NCI-H1105 (cell line): ENCODE measurements at regions not wholly inside any gene's neighbourhood (a gene's known extent, or its start where the extent isn't known, plus 50 kb on each side); places are given as distances from the start of the nearest gene placed in this dataset.

Experiments used
- DNase-seq: peaks from one replicate; lab custom pipeline; 2025; lab: John Stamatoyannopoulos, UW

DNA sequence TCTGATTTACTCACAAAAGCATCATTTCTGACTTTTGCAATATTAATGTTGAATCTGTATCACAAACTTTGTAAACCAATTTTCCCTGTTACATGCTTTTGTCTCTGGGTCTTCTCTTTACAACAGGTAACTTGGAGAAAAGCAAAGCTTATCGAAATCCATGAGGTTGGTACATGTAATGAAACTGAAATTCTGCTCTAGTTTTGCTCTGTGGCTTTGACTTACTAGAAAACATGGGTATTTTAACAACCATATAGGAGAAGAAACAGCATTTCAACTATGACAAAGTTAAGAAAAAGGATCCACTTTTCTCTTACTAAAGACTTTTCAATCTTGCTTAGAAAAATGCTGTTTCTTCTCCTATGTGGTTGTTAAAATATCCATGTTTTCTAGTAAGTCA, 645.8 kb downstream of the STIM2 start:
- no peak for DNase-seq

- DNase-seq, result no peak
Observed at GRCh38 chr4:27514711-27515110, 654.1 kb downstream of the STIM2 start.

- no peak for DNase-seq
Observed at GRCh38 chr4:27515140-27515539, 654.5 kb downstream of the STIM2 start.

- DNase-seq, result no peak
Observed at GRCh38 chr4:27518876-27519275, 658.2 kb downstream of the STIM2 start.

- no peak for DNase-seq
Observed at GRCh38 chr4:27524224-27524623, 663.6 kb downstream of the STIM2 start.

- DNase-seq, result no peak
Observed at GRCh38 chr4:27534488-27534887, 673.8 kb downstream of the STIM2 start.

DNA sequence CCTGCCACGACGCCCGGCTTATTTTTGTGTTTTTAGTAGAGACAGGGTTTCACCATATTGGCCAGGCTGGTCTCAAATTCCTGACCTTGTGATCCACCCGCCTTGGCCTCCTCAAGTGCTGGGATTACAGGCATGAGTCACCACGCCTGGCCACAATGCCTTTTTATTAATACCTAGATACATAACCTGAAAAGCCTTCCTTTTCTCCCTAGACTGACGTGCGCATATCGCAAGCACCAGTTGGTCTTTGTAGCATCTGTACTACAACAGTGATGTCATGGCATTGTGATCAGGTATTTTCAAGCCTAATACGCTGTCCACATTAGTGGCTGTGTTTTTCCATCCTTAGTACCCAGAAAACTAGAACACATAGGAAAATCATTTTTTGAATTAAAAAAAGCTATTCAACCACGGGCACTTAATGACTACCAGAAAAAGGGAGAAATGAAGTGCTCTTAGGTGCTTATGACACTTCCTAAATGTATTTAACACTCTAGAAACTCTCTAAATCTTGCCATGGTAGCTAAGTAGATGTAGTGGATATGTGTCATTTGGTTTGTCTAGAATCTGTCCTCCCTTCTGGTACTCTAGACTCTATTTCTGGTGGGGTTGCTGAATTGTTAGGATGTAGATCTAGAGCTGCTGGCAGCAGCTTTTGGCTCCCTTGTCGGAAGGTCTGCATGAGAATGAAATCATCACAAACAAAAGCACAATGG, 707.8 kb downstream of the STIM2 start:
- DNase-seq, result no peak

DNA sequence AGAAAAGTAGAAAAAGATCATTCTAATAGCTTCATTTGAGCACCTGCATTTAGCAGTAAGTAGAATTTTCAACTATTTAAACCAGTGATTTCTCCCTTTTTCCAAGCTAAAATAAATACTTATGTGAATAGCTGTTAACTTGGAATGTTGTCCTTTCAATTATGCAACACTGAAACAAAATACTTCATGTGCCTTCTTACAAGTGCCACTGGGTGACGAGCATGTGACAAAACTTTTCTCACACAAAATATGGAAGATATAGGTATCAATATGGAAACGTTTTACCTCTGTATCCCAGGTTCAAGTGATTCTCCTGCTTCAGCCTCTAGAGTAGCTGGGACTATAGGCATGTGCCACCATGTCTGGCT, 708.3 kb downstream of the STIM2 start:
- DNase-seq, result no peak

DNA sequence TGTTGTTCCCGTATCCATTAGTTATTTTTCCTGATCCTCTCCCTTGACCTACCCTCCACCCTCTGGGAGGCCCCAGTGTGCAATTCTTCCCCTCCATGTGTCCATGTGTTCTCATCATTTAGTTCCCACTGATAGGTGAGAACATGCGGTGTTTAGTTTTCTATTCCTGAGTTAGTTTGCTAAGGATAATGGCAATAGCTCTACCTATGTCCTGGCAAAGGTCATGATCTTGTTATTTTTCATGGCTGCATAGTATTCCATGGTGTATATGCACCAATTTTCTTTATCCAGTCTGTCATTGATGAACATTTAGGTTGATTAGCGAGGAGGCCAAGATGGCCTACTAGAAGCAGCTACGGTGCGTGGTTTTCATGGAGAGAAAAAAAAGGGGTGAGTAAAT, 714.1 kb downstream of the STIM2 start:
- DNase-seq, result no peak

- DNase-seq, result no peak
Observed at GRCh38 chr4:27577951-27578350, 717.3 kb downstream of the STIM2 start.

- DNase-seq, result no peak
Observed at GRCh38 chr4:27592738-27593137, 732.1 kb downstream of the STIM2 start.

DNA sequence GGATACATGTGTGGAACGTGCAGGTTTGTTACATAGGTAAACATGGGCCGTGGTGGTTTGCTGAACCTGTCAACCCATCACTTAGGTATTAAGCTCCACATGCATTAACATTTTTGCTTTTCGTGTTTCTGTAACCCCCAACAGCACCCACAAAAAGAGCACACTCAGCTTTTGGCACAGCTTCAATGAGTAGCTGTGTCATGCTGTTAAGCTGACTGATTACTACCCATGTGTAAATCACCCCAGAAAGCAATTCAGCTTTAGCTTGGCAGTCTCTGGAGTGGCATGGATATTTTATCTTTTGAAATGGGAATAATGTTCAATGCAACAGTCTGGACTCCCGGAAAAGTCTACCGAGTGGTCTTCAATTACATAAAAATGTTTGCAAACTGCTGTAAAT, 734.3 kb downstream of the STIM2 start:
- DNase-seq, result no peak

DNA sequence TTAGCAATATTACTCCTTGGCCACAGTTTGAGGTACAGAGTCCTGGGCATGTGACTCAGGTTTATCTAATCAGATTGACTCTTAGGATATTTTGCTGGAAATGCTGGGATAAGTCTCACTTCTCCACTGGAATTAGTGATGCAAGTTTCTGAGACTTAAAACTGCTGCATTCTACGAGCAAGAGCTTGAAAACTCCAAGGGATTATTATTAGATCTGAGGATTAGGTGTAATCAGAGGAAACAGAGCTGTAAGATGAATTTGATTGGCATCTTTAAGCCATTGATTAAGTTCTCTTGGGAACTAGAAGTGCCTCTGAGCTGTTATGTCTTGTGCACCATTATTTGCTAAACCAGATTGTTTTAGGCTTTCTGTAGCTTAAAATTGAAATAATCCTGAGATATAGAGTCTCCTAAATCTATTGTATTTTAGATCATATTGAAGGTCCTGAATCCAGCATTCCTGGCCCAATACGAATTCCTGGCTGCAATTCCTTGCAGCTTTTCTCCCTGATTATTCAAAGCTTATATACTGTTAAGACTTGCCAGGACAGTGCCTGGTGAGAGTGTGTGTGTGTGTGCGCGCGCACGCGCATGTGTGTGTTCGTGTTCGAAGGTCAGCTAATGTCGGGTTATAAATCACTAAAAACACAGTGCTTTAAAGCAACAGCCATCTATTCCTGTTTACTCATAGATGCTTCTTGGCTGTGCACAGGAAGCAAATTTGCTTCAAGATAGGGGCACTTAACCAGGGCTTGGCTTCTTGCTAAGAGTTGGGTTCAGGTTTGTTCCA, 735.1 kb downstream of the STIM2 start:
- no peak for DNase-seq

- no peak for DNase-seq
Observed at GRCh38 chr4:27602172-27602571, 741.5 kb downstream of the STIM2 start.

- no peak for DNase-seq
Observed at GRCh38 chr4:27604692-27605091, 744.1 kb downstream of the STIM2 start.

- no peak for DNase-seq
Observed at GRCh38 chr4:27616166-27616565, 755.5 kb downstream of the STIM2 start.

DNA sequence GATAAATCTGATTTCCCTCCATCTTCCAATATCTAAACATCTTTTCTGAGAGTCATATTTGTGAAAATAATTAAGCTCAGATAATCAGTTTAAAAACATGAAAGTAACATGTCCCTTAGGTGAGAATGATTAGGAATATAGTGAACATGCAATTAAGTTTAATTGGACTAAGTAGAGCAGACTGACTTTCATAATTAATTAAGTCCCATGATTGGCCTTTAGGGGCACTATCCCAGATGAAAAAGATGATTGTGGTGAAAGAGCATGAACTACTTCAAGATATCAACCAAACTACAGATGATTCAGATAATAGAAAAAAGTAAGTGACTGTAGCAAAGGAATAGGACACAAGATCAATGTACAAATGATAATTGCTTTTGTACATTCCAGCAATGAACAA, 758.8 kb downstream of the STIM2 start:
- DNase-seq, result no peak

- no peak for DNase-seq
Observed at GRCh38 chr4:27620886-27621285, 760.2 kb downstream of the STIM2 start.

DNA sequence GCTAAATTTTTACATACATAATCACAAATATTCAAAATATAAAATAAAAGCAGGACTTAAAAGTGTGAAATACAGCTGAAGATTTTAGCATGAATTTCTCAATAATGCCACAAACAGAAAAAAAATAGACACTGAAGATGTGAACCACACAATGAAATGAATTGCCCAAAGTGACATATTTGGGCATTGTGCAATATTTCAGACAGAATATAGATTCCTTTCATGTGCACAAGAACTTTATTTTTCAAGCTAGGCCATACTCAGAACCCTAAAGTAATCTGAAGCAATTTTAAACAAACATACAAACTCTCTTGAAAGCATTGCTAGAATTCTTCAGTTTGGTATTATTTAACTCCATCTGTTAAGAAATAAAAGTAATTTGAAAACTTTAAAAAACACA, 764.1 kb downstream of the STIM2 start:
- DNase-seq, result no peak

DNA sequence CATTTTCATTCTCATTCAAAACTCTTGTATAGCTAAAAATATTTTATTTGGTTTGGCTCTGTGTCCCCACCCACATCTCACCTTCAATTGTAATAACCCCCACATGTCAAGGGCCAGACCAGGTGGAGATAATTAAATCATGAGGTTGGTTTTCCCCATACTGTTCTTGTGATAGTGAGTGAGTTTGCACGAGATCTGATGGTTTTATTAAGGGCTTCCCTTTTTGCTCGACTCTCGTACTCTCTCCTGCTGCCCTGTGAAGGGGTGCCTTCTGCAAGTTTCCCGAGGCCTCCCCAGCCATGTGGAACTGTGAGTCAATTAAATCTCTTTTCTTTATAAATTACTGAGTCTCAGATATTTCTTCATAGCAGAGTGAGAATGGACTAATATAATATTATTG, 768.0 kb downstream of the STIM2 start:
- DNase-seq, result no peak

DNA sequence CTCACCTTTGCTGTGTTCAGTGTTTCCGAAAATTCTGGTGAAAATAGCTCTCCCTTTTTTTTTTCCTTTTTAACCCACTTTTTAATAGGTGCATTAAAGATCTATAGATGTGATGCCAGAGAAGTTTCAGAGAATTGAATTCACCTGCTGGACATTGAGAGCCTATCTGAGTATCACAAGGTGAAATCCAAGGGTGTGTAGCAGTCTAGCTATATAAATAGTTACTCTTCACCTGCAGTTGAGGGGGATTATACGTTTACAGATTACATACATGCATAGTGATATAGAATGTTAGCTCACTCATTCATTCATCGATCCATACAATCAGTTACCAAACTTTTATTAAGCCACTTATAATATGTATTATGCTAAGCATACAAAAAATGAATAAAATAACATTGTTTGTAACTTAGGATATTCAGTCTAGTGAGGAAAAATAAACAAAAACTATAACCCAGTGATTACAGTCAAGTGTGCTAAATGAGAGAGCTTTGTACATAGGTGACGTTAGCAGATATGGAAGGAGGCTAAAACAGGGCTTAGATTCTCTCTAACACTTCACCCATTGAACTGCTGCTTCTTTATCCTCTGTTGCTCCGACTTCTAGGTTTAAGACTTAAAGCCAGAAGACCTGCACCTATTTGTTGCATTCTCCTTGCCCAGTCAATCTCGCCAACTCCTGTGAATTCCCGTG, 769.0 kb downstream of the STIM2 start:
- no peak for DNase-seq

- DNase-seq, result no peak
Observed at GRCh38 chr4:27635936-27636913, 775.6 kb downstream of the STIM2 start.
